SJCRH30 (cell line): ENCODE measurements at regions not wholly inside any gene's neighbourhood (a gene's known extent, or its start where the extent isn't known, plus 50 kb on each side); places are given as distances from the start of the nearest gene placed in this dataset.
A peak's percentile ranks its signal among the peaks of the same experiment; 100 is the strongest.

ENCODE experiments used
- DNase-seq, 2 experiments: peaks; one replicate each; pipeline ENCODE4 v3.0.0-alpha.2; 2015 to 2020
- H3K27ac ChIP-seq: fragments of 250-450 bp; sonication (Bioruptor Pico); 2 replicates; pipeline ENCODE4 v1.5.1; 2020; ENCODE audit warnings: mild to moderate bottlenecking, moderate library complexity
- H3K27me3 ChIP-seq: fragments of 250-450 bp; sonication (Bioruptor Pico); 2 replicates; pipeline ENCODE4 v1.5.1; 2020; ENCODE audit warnings: mild to moderate bottlenecking, moderate library complexity
- H3K36me3 ChIP-seq: fragments of 250-450 bp; sonication (Bioruptor Pico); 2 replicates; pipeline ENCODE4 v1.5.1; 2020; ENCODE audit warnings: mild to moderate bottlenecking, moderate library complexity
- H3K4me1 ChIP-seq: fragments of 250-450 bp; sonication (Bioruptor Pico); 2 replicates; pipeline ENCODE4 v1.5.1; 2020; ENCODE audit warnings: mild to moderate bottlenecking, moderate library complexity
- H3K4me3 ChIP-seq: fragments of 250-450 bp; sonication (Bioruptor Pico); 2 replicates; pipeline ENCODE4 v1.5.1; 2020; ENCODE audit warnings: mild to moderate bottlenecking, moderate library complexity
- H3K9me3 ChIP-seq: fragments of 250-450 bp; sonication (Bioruptor Pico); replicated peaks from 2 replicates; pipeline ENCODE4 v1.5.1; 2020; ENCODE audit warnings: mild to moderate bottlenecking, moderate library complexity

GRCh38 chr10:30256084-30256483 lies 93.0 kb downstream of the MTPAP start:
- DNase-seq = no peak
- Histone ChIP-seq H3K9me3 (no peaks in the 10 kb centered on the region), H3K36me3 (no peaks in the 10 kb centered on the region), H3K27ac (no peak overlapping the region), H3K27me3 (no peaks in the 10 kb centered on the region), H3K4me3 (no peak overlapping the region), H3K4me1 (no peaks in the 10 kb centered on the region)

- no peaks in the 10 kb centered on the region for H3K9me3 ChIP-seq
- no peaks in the 10 kb centered on the region for H3K4me1 ChIP-seq
- no peak overlapping the region for H3K27ac ChIP-seq
- DNase-seq = no peak
- no peak overlapping the region for H3K4me3 ChIP-seq
- H3K36me3 ChIP-seq = no peaks in the 10 kb centered on the region
- no peaks in the 10 kb centered on the region for H3K27me3 ChIP-seq
Observed at GRCh38 chr10:30254926-30255325, 94.2 kb downstream of the MTPAP start.

GRCh38 chr10:30248728-30249127 lies 100.3 kb downstream of the MTPAP start:
- no peak for DNase-seq
- no peaks in the 10 kb centered on the region for H3K9me3 ChIP-seq
- H3K36me3 ChIP-seq = no peaks in the 10 kb centered on the region; the same call in 1 of the 2 replicates
- H3K27me3 ChIP-seq = no peaks in the 10 kb centered on the region
- H3K4me3 ChIP-seq = no peak overlapping the region
- no peak overlapping the region for H3K27ac ChIP-seq
- no peaks in the 10 kb centered on the region for H3K4me1 ChIP-seq

- Histone ChIP-seq H3K27me3 (no peaks in the 10 kb centered on the region), H3K9me3 (no peaks in the 10 kb centered on the region), H3K36me3 (no peaks in the 10 kb centered on the region; the same call in 1 of the 2 replicates), H3K27ac (no peak overlapping the region), H3K4me3 (no peak overlapping the region), H3K4me1 (no peaks in the 10 kb centered on the region)
- no peak for DNase-seq
Observed at GRCh38 chr10:30247704-30248103, 101.4 kb downstream of the MTPAP start.

- no peaks in the 10 kb centered on the region; the same call in 1 of the 2 replicates for H3K36me3 ChIP-seq
- H3K27ac ChIP-seq = no peak overlapping the region
- no peaks in the 10 kb centered on the region for H3K9me3 ChIP-seq
- no peak for DNase-seq
- 0 out of 2 replicates have a peak, but pooled peaks cover 2% of the 10 kb centered on the region for H3K27me3 ChIP-seq
- H3K4me1 ChIP-seq = no peaks in the 10 kb centered on the region
- no peak overlapping the region for H3K4me3 ChIP-seq
Observed at GRCh38 chr10:30241422-30242110, 107.5 kb downstream of the MTPAP start.

GRCh38 chr10:30238836-30239235 lies 110.2 kb downstream of the MTPAP start:
- H3K36me3 ChIP-seq = no peaks in the 10 kb centered on the region
- H3K27me3 ChIP-seq = 0 out of 2 replicates have a peak, but pooled peaks cover 2% of the 10 kb centered on the region
- H3K4me1 ChIP-seq = no peaks in the 10 kb centered on the region
- H3K9me3 ChIP-seq = no peaks in the 10 kb centered on the region
- no peak overlapping the region for H3K4me3 ChIP-seq
- no peak overlapping the region for H3K27ac ChIP-seq
- no peak for DNase-seq

- Histone ChIP-seq H3K27me3 (0 out of 2 replicates have a peak, but pooled peaks cover 2% of the 10 kb centered on the region), H3K27ac (no peak overlapping the region), H3K9me3 (no peaks in the 10 kb centered on the region), H3K4me1 (no peaks in the 10 kb centered on the region), H3K4me3 (no peak overlapping the region), H3K36me3 (no peaks in the 10 kb centered on the region)
- no peak for DNase-seq
Observed at GRCh38 chr10:30233186-30233959, 115.7 kb downstream of the MTPAP start.

GRCh38 chr10:30231709-30232108 lies 117.4 kb downstream of the MTPAP start:
- Histone ChIP-seq H3K4me1 (no peaks in the 10 kb centered on the region), H3K9me3 (no peaks in the 10 kb centered on the region), H3K27me3 (no peaks in the 10 kb centered on the region), H3K27ac (no peak overlapping the region), H3K36me3 (no peaks in the 10 kb centered on the region), H3K4me3 (no peak overlapping the region)
- no peak for DNase-seq

GRCh38 chr10:30231071-30231652 lies 117.9 kb downstream of the MTPAP start:
- DNase-seq = no peak
- no peaks in the 10 kb centered on the region for H3K4me1 ChIP-seq
- no peaks in the 10 kb centered on the region for H3K9me3 ChIP-seq
- H3K4me3 ChIP-seq = no peak overlapping the region
- no peaks in the 10 kb centered on the region for H3K27me3 ChIP-seq
- H3K36me3 ChIP-seq = no peaks in the 10 kb centered on the region
- no peak overlapping the region for H3K27ac ChIP-seq

GRCh38 chr10:30229536-30229935 lies 119.5 kb downstream of the MTPAP start:
- no peak overlapping the region for H3K4me3 ChIP-seq
- H3K27me3 ChIP-seq = no peaks in the 10 kb centered on the region
- H3K4me1 ChIP-seq = no peaks in the 10 kb centered on the region
- no peak overlapping the region for H3K27ac ChIP-seq
- DNase-seq = no peak
- no peaks in the 10 kb centered on the region for H3K36me3 ChIP-seq
- no peaks in the 10 kb centered on the region for H3K9me3 ChIP-seq

GRCh38 chr10:30228417-30229036 lies 120.6 kb downstream of the MTPAP start:
- Histone ChIP-seq H3K4me1 (no peaks in the 10 kb centered on the region), H3K9me3 (no peaks in the 10 kb centered on the region), H3K27me3 (no peaks in the 10 kb centered on the region), H3K4me3 (no peak overlapping the region), H3K27ac (no peak overlapping the region), H3K36me3 (no peaks in the 10 kb centered on the region)
- no peak for DNase-seq

- H3K9me3 ChIP-seq = no peaks in the 10 kb centered on the region
- no peak for DNase-seq
- H3K4me3 ChIP-seq = no peak overlapping the region
- no peaks in the 10 kb centered on the region for H3K4me1 ChIP-seq
- H3K27me3 ChIP-seq = no peaks in the 10 kb centered on the region
- no peaks in the 10 kb centered on the region for H3K36me3 ChIP-seq
- no peak overlapping the region for H3K27ac ChIP-seq
Observed at GRCh38 chr10:30227481-30227880, 121.6 kb downstream of the MTPAP start.

- peak; percentile 8 to 41 for DNase-seq
- Histone ChIP-seq H3K36me3 (no peaks in the 10 kb centered on the region), H3K4me1 (peaks cover 4% of the 10 kb centered on the region; the same call in 1 of the 2 replicates), H3K27ac (no peak overlapping the region), H3K9me3 (no peaks in the 10 kb centered on the region), H3K27me3 (no peaks in the 10 kb centered on the region), H3K4me3 (peak overlapping the region; percentile 11; the same call in 1 of the 2 replicates)
Observed at GRCh38 chr10:30219971-30220751, 128.9 kb downstream of the MTPAP start.

GRCh38 chr10:30216821-30217220 lies 132.3 kb downstream of the MTPAP start:
- Histone ChIP-seq H3K27me3 (no peaks in the 10 kb centered on the region), H3K36me3 (no peaks in the 10 kb centered on the region), H3K27ac (no peak overlapping the region), H3K4me3 (no peak overlapping the region), H3K9me3 (no peaks in the 10 kb centered on the region), H3K4me1 (peaks cover 4% of the 10 kb centered on the region; the same call in 1 of the 2 replicates)
- DNase-seq = no peak
